ENCODE measurements at regions not wholly inside any gene's neighbourhood (a gene's known extent, or its start where the extent isn't known, plus 50 kb on each side); places are given as distances from the start of the nearest gene placed in this dataset.
A peak's percentile ranks its signal among the peaks of the same experiment; 100 is the strongest.

DNA sequence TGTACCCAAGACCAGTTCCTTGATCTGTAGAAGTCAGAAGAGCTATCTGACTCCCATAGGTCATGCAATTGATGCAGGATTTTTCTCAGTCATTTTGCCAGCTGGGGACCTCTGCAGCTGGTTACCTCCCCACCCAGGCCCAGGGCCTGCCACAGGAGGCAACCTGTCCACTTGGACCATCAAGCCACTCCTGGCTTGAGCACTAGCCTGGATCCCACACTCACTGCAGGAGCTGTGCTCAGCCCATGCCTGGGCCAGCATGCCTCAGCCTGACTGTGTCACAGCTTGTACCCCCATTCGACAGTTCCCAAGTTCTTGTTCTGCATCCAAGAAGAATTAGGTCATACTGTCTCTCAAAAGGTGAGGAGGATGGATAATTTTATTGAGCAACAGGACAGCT, 189.4 kb downstream of the PCDH17 start:
- no peaks in the 10 kb centered on the region for H3K36me3 ChIP-seq (ENCODE audit: insufficient read depth in 1 of 2, low read depth in 1 of 2)
- ATAC-seq, result no peak
- WGBS, 3 donors, result 64 to 94% (median 82%) methylated on average over 1 of the region's 1 CpG
- no peaks in the 10 kb centered on the region for H3K9me3 ChIP-seq
- H3K4me3 ChIP-seq, result no peak overlapping the region
- no peaks in the 10 kb centered on the region for H3K27me3 ChIP-seq (ENCODE audit: insufficient read depth in 3 of 3, low read length in 2 of 3)
- H3K27ac ChIP-seq, result no peak overlapping the region
- H3K4me1 ChIP-seq, result no peaks in the 10 kb centered on the region
- intact Hi-C loops (cut with DNase I), result no loop called here
- peak in 1 of 2 donors; percentile 32 for DNase-seq
- TF ChIP-seq, protein P1, sequence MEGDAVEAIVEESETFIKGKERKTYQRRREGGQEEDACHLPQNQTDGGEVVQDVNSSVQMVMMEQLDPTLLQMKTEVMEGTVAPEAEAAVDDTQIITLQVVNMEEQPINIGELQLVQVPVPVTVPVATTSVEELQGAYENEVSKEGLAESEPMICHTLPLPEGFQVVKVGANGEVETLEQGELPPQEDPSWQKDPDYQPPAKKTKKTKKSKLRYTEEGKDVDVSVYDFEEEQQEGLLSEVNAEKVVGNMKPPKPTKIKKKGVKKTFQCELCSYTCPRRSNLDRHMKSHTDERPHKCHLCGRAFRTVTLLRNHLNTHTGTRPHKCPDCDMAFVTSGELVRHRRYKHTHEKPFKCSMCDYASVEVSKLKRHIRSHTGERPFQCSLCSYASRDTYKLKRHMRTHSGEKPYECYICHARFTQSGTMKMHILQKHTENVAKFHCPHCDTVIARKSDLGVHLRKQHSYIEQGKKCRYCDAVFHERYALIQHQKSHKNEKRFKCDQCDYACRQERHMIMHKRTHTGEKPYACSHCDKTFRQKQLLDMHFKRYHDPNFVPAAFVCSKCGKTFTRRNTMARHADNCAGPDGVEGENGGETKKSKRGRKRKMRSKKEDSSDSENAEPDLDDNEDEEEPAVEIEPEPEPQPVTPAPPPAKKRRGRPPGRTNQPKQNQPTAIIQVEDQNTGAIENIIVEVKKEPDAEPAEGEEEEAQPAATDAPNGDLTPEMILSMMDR (IDR thresholded peaks at IDR 0.05), result no peak

DNA sequence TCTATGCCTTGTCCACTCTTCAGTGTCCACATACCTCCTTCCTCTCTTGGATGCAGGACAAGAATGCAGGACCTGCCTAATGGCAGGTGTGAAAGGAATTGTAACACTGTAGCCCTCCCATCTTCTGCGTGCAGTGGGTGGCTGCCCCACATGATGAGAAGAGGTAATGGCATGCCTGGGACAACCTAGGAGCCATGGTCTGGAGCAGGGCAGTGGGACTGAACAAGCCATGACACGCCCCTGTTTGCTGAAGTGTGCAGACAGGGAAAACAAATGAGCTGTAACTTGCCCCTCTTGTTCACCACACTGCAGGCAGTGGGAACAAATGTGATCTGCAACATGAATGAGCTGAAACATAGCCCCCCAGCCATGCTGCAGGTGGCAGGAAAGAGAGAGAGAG, 192.2 kb downstream of the PCDH17 start:
- H3K4me1 ChIP-seq, result no peaks in the 10 kb centered on the region
- no peak overlapping the region for H3K27ac ChIP-seq
- no peak overlapping the region for H3K4me3 ChIP-seq
- no peaks in the 10 kb centered on the region for H3K9me3 ChIP-seq
- H3K27me3 ChIP-seq (ENCODE audit: insufficient read depth in 3 of 3, low read length in 2 of 3), result no peaks in the 10 kb centered on the region
- WGBS, 3 donors, result 92 to 94% (median 93%) methylated on average over 2 of the region's 2 CpGs
- TF ChIP-seq, protein P1 (IDR thresholded peaks at IDR 0.05), result no peak
- DNase-seq (no peak), ATAC-seq (no peak)
- intact Hi-C loops (cut with DNase I), result no loop called here
- H3K36me3 ChIP-seq (ENCODE audit: insufficient read depth in 1 of 2, low read depth in 1 of 2), result no peaks in the 10 kb centered on the region

DNA sequence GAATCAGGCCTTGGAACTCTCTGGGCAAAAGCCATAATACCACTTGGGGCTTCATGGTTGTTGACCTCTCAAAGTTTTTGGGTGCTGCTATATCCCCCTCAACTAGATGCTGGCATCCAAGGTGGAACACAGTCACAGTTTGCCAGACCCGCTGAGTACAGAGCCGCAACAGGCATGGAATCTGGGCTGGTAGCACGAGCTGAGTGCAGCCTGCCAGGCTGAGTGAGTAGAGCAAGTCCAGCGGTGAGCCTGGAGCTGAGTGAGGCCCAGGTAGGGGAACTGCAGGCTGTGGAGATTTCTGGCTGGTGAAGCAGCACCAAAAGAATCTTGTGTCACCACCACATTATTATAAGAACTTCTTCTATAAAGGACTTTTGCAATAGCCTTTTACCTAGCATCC, 192.6 kb downstream of the PCDH17 start:
- intact Hi-C loops (cut with DNase I), result no loop called here
- no peak overlapping the region for H3K27ac ChIP-seq
- ATAC-seq, result no peak
- 74 to 85% (median 78%) methylated on average over 4 of the region's 4 CpGs for WGBS, 3 donors
- TF ChIP-seq, protein P1 (IDR thresholded peaks at IDR 0.05), result no peak
- H3K4me1 ChIP-seq, result no peaks in the 10 kb centered on the region
- H3K4me3 ChIP-seq, result no peak overlapping the region
- H3K36me3 ChIP-seq (ENCODE audit: insufficient read depth in 1 of 2, low read depth in 1 of 2), result no peaks in the 10 kb centered on the region
- no peaks in the 10 kb centered on the region for H3K9me3 ChIP-seq
- H3K27me3 ChIP-seq (ENCODE audit: insufficient read depth in 3 of 3, low read length in 2 of 3), result no peaks in the 10 kb centered on the region
- peak in 1 of 2 donors; percentile 22 for DNase-seq

DNA sequence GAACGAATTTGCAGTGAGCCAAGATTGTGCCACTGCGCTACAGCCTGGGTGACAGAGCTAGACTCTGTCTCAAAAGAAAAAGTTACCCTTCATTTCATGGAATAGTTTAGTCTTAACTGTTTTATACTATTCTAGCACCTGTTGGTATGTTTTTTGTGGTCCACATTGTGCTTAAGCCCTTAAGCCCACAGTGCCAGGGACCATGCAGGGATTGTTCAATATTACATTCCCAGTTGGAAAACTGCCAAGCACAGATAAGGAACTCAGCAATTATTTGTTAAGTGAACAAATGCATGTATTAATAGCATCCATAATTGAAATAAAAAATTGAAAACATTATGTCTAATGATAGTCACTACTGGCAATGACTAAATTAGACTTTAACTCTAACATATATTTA, 193.5 kb downstream of the PCDH17 start:
- TF ChIP-seq, protein P1 (IDR thresholded peaks at IDR 0.05), result no peak
- Histone ChIP-seq H3K27me3 (ENCODE audit: insufficient read depth in 3 of 3, low read length in 2 of 3) (no peaks in the 10 kb centered on the region), H3K27ac (no peak overlapping the region), H3K4me1 (no peaks in the 10 kb centered on the region), H3K9me3 (no peaks in the 10 kb centered on the region), H3K4me3 (no peak overlapping the region), H3K36me3 (ENCODE audit: insufficient read depth in 1 of 2, low read depth in 1 of 2) (no peaks in the 10 kb centered on the region)
- ATAC-seq, result no peak
- intact Hi-C loops (cut with DNase I), result no loop called here
- 59 to 94% (median 62%) methylated on average over 2 of the region's 2 CpGs for WGBS, 3 donors
- DNase-seq, result no peak

DNA sequence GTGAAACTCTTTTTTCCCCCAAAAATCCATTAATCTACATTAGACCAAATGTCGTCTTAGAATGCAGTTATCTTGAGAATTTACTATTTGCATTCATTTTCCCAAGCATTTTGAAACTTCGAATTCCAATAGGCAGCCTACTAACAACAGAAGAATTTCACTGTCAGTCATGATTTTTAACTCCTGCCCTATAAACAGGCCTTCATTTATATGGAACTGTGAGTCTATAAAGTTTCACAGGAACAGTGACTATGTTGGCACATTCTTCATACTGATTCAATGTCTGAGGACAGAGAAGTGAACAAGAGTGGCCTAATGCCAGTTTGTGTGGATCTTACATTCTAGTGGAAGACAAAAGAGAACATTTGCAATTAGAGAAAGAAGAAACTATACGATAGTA, 198.0 kb downstream of the PCDH17 start:
- Histone ChIP-seq H3K27ac (no peak overlapping the region), H3K4me3 (no peak overlapping the region), H3K36me3 (ENCODE audit: insufficient read depth in 1 of 2, low read depth in 1 of 2) (no peaks in the 10 kb centered on the region), H3K4me1 (no peaks in the 10 kb centered on the region), H3K27me3 (ENCODE audit: insufficient read depth in 3 of 3, low read length in 2 of 3) (no peaks in the 10 kb centered on the region), H3K9me3 (no peaks in the 10 kb centered on the region)
- DNase-seq (no peak), ATAC-seq (no peak)
- TF ChIP-seq, protein P1 (IDR thresholded peaks at IDR 0.05), result no peak
- 81 to 92% (median 86%) methylated on average over 3 of the region's 3 CpGs for WGBS, 3 donors
- intact Hi-C loops (cut with DNase I), result no loop called here

Measured in psoas muscle (tissue), 7 donors.